ENCODE measurements at regions not wholly inside any gene's neighbourhood (a gene's known extent, or its start where the extent isn't known, plus 50 kb on each side); places are given as distances from the start of the nearest gene placed in this dataset.

DNA sequence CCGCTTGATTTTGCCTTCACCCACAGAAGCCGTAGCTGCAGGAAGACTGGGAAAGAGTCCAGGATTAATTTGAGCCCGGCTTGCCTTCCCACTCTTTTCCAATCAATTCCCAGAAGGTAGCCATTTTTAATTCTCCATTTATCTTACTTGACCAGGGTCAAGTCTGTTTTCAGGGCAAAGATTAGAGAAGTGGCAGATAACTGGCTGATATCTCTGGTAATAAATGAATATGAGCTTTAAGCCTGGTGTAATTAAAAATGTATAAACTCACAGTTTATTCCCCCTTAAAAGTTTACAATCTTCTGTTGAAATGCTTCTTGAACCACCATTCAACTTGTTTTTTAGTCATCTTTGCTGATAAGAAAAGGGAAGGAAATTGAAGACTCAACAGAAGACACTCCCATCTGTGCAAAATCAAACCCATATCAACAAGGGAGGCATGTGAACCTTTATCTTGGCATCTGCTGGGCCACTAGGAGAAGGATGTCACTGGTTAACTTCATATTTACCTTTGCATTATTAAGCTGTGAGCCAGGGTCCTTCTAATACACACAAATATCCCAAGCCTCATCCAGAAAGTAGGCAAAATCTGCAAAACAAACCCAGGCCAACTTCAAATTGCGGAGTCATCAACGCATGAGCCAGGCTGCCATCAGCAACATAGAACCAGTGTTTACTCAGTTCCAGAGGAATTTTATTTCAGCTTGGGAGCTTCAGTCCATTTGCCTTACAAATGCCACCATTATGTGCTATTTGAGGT, 314.6 kb upstream of the MAF start:
- 40 to 44% methylated on average over 5 of the region's 5 CpGs for WGBS, 2 donors

DNA sequence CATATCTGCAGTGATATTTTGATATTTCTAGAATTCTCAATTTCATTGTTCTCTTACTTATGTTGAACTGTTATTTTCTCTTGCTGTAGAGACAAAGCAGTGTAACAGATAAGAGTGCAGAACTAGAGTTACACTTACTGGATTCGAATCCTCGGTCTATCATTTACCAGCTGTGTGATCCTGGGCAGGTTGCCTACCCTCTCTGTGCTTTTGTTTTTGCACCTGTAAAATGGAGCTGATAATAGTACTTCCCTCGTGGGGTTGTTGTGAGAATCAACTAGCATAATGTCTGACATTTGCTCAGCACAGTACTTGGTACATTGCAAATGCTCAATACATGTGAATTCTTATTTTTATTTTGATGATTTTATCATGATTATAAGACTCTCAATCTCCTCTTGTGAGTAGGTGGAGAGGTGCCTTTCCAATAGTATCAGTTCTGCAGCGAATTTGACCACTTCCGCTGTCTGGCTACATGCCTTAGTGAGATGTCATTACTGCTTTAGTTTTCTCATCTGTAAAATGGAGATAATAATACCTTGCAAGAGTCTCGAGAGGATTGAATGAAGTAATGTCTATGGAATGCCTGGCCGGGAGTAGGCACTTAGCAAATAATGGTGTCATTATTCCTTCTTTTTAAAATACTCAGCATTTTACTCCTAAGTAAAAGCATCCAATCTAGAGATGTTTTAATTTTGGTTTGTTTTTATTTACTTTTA, 312.2 kb upstream of the MAF start:
- Histone ChIP-seq H3K27me3 (no peaks in the 10 kb centered on the region), H3K4me3 (no peak overlapping the region), H3K9me3 (no peaks in the 10 kb centered on the region), H3K27ac (no peak overlapping the region), H3K36me3 (replicated peaks in 1 of 2; ENCODE audit: insufficient read depth in 1 of 2, low read depth in 2 of 2) (no peaks in the 10 kb centered on the region), H3K4me1 (no peaks in the 10 kb centered on the region)
- DNase-seq (no peak), ATAC-seq (no peak)
- intact Hi-C loops (cut with DNase I): no loop called here
- TF ChIP-seq POLR2A (IDR thresholded peaks at IDR 0.05): no peak
- TF ChIP-seq CTCF (IDR thresholded peaks at IDR 0.05): no peak
- 63% methylated on average over 7 of the region's 7 CpGs for WGBS, 2 donors

More for the DNA sequence above, 314.6 kb upstream of the MAF start:
- TF ChIP-seq CTCF (IDR thresholded peaks at IDR 0.05) (no peak), POLR2A (IDR thresholded peaks at IDR 0.05) (no peak)
- no peak overlapping the region for H3K27ac ChIP-seq
- no peaks in the 10 kb centered on the region for H3K27me3 ChIP-seq
- H3K4me1 ChIP-seq: no peaks in the 10 kb centered on the region
- H3K36me3 ChIP-seq (replicated peaks in 1 of 2; ENCODE audit: insufficient read depth in 1 of 2, low read depth in 2 of 2): no peaks in the 10 kb centered on the region
- no peak overlapping the region for H3K4me3 ChIP-seq
- ATAC-seq (no peak), DNase-seq (no peak)
- intact Hi-C loops (cut with DNase I): no loop called here
- no peaks in the 10 kb centered on the region for H3K9me3 ChIP-seq

DNA sequence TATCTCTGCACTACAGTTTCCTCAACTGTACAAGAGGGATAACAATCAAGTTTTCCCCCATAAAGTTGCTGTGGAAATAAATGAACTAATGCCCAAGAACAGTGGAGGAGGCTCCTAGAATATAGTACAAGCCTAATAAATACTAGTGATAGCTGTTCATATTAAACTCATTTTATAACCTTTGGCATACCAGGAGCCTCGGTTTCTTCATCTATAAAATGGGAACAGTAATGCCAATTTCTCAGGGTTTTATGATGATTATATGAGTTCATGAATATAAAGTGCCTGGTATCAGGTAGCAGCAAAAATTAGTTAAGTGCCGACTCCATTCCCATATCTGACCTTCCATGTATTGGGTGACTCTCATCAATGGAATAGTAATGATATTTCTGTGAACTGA, 311.1 kb upstream of the MAF start:
- WGBS, 2 donors: 67 to 88% methylated on average over 2 of the region's 2 CpGs
- ATAC-seq: no peak
- no peaks in the 10 kb centered on the region for H3K9me3 ChIP-seq
- H3K4me3 ChIP-seq: no peak overlapping the region
- no peak for DNase-seq
- no peak overlapping the region for H3K27ac ChIP-seq
- TF ChIP-seq CTCF (IDR thresholded peaks at IDR 0.05) (no peak), POLR2A (IDR thresholded peaks at IDR 0.05) (no peak)
- H3K4me1 ChIP-seq: no peaks in the 10 kb centered on the region
- intact Hi-C loops (cut with DNase I): no loop called here
- H3K27me3 ChIP-seq: no peaks in the 10 kb centered on the region
- no peaks in the 10 kb centered on the region for H3K36me3 ChIP-seq (replicated peaks in 1 of 2; ENCODE audit: insufficient read depth in 1 of 2, low read depth in 2 of 2)

- 64 to 69% methylated on average over 7 of the region's 7 CpGs for WGBS, 2 donors
- Histone ChIP-seq H3K27ac (no peak overlapping the region), H3K36me3 (replicated peaks in 1 of 2; ENCODE audit: insufficient read depth in 1 of 2, low read depth in 2 of 2) (no peaks in the 10 kb centered on the region), H3K9me3 (no peaks in the 10 kb centered on the region), H3K4me1 (no peaks in the 10 kb centered on the region), H3K4me3 (no peak overlapping the region), H3K27me3 (no peaks in the 10 kb centered on the region)
- DNase-seq (no peak), ATAC-seq (no peak)
- intact Hi-C loops (cut with DNase I): no loop called here
- TF ChIP-seq POLR2A (IDR thresholded peaks at IDR 0.05) (no peak), CTCF (IDR thresholded peaks at IDR 0.05) (no peak)
Measured at GRCh38 chr16:79909571-79909970, 309.0 kb upstream of the MAF start.
